Neural cell (in vitro differentiated cells): ENCODE measurements at regions not wholly inside any gene's neighbourhood (a gene's known extent, or its start where the extent isn't known, plus 50 kb on each side); places are given as distances from the start of the nearest gene placed in this dataset.

Experiments
- EZH2 ChIP-seq: fragments of 200-600, 300-800 bp; shearing (Covaris generic), sonication (generic); IDR thresholded peaks from 2 replicates; pipeline ENCODE4 v1.6.1; 2014; ENCODE audit warnings: antibody characterized with exemption, low read length, borderline replicate concordance, mild to moderate bottlenecking; ENCODE audit not compliant: insufficient read depth, poor library complexity, severe bottlenecking
- POLR2AphosphoS5 ChIP-seq: IDR thresholded peaks from 2 replicates; pipeline ENCODE4 v1.6.1; 2012
- RAD21 ChIP-seq: fragments of 450-650 bp; conservative IDR thresholded peaks from 2 replicates; pipeline ENCODE4 v1.6.1; 2014; ENCODE audit warnings: antibody characterized with exemption, mild to moderate bottlenecking, moderate library complexity
- SMC3 ChIP-seq: fragments of 450-650 bp; conservative IDR thresholded peaks from 2 replicates; pipeline ENCODE4 v1.6.1; 2014; ENCODE audit warnings: antibody characterized with exemption, mild to moderate bottlenecking, moderate library complexity; ENCODE audit not compliant: poor library complexity
- TF ChIP-seq, protein P1 (sequence below): fragments of 450-650 bp; IDR thresholded peaks from 2 replicates; pipeline ENCODE4 v1.5.1; 2014; ENCODE audit warnings: antibody characterized with exemption, mild to moderate bottlenecking, moderate library complexity; ENCODE audit not compliant: poor library complexity, severe bottlenecking
- TF ChIP-seq, protein P2 (sequence below): IDR thresholded peaks from 2 replicates; pipeline ENCODE4 v1.6.1; 2012; ENCODE audit warnings: borderline replicate concordance

DNA sequence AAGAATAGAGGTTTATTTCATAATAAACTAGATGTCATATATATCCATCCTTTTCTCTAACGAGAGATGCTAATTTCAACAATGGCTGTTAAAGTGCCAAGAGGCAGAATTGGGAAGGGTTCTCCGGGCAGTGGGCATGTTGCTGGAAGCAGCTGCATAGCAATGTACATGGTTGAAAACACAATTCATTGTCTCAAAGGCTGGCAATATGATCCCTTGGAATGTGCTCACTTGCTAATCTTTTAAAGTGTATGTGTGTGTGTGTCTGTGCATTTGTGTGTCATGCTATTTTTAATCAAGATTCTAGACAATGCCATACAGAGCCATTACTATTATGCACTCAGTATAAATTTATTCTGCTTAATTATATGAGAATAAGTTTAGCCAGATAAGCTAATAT lies 1020.3 kb downstream of the NAALADL2 start:
- TF ChIP-seq EZH2 (no peak), SMC3 (no peak), RAD21 (no peak), POLR2AphosphoS5 (no peak)
- TF ChIP-seq, protein P1, sequence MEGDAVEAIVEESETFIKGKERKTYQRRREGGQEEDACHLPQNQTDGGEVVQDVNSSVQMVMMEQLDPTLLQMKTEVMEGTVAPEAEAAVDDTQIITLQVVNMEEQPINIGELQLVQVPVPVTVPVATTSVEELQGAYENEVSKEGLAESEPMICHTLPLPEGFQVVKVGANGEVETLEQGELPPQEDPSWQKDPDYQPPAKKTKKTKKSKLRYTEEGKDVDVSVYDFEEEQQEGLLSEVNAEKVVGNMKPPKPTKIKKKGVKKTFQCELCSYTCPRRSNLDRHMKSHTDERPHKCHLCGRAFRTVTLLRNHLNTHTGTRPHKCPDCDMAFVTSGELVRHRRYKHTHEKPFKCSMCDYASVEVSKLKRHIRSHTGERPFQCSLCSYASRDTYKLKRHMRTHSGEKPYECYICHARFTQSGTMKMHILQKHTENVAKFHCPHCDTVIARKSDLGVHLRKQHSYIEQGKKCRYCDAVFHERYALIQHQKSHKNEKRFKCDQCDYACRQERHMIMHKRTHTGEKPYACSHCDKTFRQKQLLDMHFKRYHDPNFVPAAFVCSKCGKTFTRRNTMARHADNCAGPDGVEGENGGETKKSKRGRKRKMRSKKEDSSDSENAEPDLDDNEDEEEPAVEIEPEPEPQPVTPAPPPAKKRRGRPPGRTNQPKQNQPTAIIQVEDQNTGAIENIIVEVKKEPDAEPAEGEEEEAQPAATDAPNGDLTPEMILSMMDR = no peak
- TF ChIP-seq, protein P2, sequence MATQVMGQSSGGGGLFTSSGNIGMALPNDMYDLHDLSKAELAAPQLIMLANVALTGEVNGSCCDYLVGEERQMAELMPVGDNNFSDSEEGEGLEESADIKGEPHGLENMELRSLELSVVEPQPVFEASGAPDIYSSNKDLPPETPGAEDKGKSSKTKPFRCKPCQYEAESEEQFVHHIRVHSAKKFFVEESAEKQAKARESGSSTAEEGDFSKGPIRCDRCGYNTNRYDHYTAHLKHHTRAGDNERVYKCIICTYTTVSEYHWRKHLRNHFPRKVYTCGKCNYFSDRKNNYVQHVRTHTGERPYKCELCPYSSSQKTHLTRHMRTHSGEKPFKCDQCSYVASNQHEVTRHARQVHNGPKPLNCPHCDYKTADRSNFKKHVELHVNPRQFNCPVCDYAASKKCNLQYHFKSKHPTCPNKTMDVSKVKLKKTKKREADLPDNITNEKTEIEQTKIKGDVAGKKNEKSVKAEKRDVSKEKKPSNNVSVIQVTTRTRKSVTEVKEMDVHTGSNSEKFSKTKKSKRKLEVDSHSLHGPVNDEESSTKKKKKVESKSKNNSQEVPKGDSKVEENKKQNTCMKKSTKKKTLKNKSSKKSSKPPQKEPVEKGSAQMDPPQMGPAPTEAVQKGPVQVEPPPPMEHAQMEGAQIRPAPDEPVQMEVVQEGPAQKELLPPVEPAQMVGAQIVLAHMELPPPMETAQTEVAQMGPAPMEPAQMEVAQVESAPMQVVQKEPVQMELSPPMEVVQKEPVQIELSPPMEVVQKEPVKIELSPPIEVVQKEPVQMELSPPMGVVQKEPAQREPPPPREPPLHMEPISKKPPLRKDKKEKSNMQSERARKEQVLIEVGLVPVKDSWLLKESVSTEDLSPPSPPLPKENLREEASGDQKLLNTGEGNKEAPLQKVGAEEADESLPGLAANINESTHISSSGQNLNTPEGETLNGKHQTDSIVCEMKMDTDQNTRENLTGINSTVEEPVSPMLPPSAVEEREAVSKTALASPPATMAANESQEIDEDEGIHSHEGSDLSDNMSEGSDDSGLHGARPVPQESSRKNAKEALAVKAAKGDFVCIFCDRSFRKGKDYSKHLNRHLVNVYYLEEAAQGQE = no peak
